CD14-positive monocyte (primary cell): ENCODE measurements at regions not wholly inside any gene's neighbourhood (a gene's known extent, or its start where the extent isn't known, plus 50 kb on each side); places are given as distances from the start of the nearest gene placed in this dataset.

Source experiments
- DNase-seq, 3 donors: peaks; one replicate each; pipeline ENCODE4 v3.0.0-alpha.2; 2011 to 2022
- H2AFZ ChIP-seq: 2 replicates; pipeline ENCODE4 v1.6.0; 2012; ENCODE audit warnings: mild to moderate bottlenecking, low read depth, low read length, inconsistent platforms; ENCODE audit not compliant: insufficient read depth, poor library complexity, severe bottlenecking
- H3K27ac ChIP-seq, 2 donors: 1 replicate in 1 of 2; 2 replicates in 1 of 2; pipeline ENCODE4 v1.5.1; 2012 to 2013; ENCODE audit warnings: low read length in 2 of 2, control low read depth in 1 of 2, inconsistent platforms in 1 of 2, low read depth in 1 of 2, mild to moderate bottlenecking in 1 of 2
- H3K27me3 ChIP-seq, 2 donors: one replicate each; pipeline versions ENCODE4 v1.6.0 to v1.6.1; 2011 to 2013; ENCODE audit warnings: low read length in 2 of 2; ENCODE audit not compliant: control insufficient read depth in 2 of 2, insufficient read depth in 2 of 2
- H3K36me3 ChIP-seq, 2 donors: replicated peaks in 1 of 2; 1 replicate in 1 of 2; 2 replicates in 1 of 2; pipeline versions ENCODE4 v1.5.1 to v1.6.1; 2012 to 2013; ENCODE audit warnings: low read length in 2 of 2, control low read depth in 1 of 2, inconsistent platforms in 1 of 2, mild to moderate bottlenecking in 1 of 2; ENCODE audit not compliant: insufficient read depth in 2 of 2, control insufficient read depth in 1 of 2
- H3K4me1 ChIP-seq, 2 donors: 1 replicate in 1 of 2; 2 replicates in 1 of 2; pipeline versions ENCODE4 v1.5.1 to v1.6.1; 2012 to 2013; ENCODE audit warnings: low read length in 2 of 2, control low read depth in 1 of 2, inconsistent platforms in 1 of 2, mild to moderate bottlenecking in 1 of 2, moderate library complexity in 1 of 2; ENCODE audit not compliant: insufficient read depth in 2 of 2, control insufficient read depth in 1 of 2
- H3K4me2 ChIP-seq: replicated peaks from 2 replicates; pipeline ENCODE3; 2012; ENCODE audit warnings: low read length, moderate library complexity, mild to moderate bottlenecking; ENCODE audit not compliant: poor library complexity, severe bottlenecking; ENCODE audit errors: extremely low read depth
- H3K4me3 ChIP-seq, 3 experiments: fragments of 200-600 bp in 1 of 3; sonication (generic) in 1 of 3; replicated peaks in 1 of 3; 1 replicate in 2 of 3; 2 replicates in 1 of 3; pipeline ENCODE4 v1.5.1; 2011 to 2013; ENCODE audit warnings: low read length in 3 of 3, mild to moderate bottlenecking in 3 of 3, control low read depth in 2 of 3, low read depth in 2 of 3, inconsistent platforms in 1 of 3, moderate library complexity in 1 of 3
- H3K79me2 ChIP-seq: 2 replicates; pipeline ENCODE4 v1.6.0; 2012; ENCODE audit warnings: mild to moderate bottlenecking, control low read depth, inconsistent platforms, low read length, moderate library complexity; ENCODE audit not compliant: insufficient read depth
- H3K9ac ChIP-seq: 2 replicates; pipeline ENCODE4 v1.6.0; 2017; ENCODE audit warnings: low read length, mild to moderate bottlenecking; ENCODE audit not compliant: insufficient read depth, poor library complexity, severe bottlenecking
- H3K9me3 ChIP-seq, 2 donors: replicated peaks in 1 of 2; 1 replicate in 1 of 2; 2 replicates in 1 of 2; pipeline versions ENCODE4 v1.5.1 to v1.6.1; 2012 to 2013; ENCODE audit warnings: low read length in 2 of 2, control low read depth in 1 of 2; ENCODE audit not compliant: control insufficient read depth in 1 of 2, insufficient read depth in 1 of 2
- H4K20me1 ChIP-seq: 2 replicates; pipeline ENCODE4 v1.6.0; 2012; ENCODE audit warnings: mild to moderate bottlenecking, low read length, control low read depth, moderate library complexity; ENCODE audit not compliant: insufficient read depth
- H3K27ac Mint-ChIP-seq, 7 donors: one replicate each; pipeline ENCODE4 v1.8.0; 2020; ENCODE audit warnings: mild to moderate bottlenecking in 7 of 7, mixed read lengths in 7 of 7, moderate library complexity in 6 of 7, inconsistent platforms in 2 of 7
- H3K27me3 Mint-ChIP-seq, 3 donors: one replicate each; pipeline ENCODE4 v1.8.0; 2021 to 2022; ENCODE audit warnings: low read depth in 3 of 3, mild to moderate bottlenecking in 3 of 3, mixed read lengths in 3 of 3, moderate library complexity in 3 of 3, inconsistent platforms in 1 of 3
- H3K36me3 Mint-ChIP-seq, 2 donors: one replicate each; pipeline ENCODE4 v1.8.0; 2020; ENCODE audit warnings: mixed read lengths in 2 of 2, inconsistent platforms in 1 of 2, mild to moderate bottlenecking in 1 of 2
- H3K4me1 Mint-ChIP-seq: one replicate; pipeline ENCODE4 v1.8.0; 2020; ENCODE audit warnings: mild to moderate bottlenecking, mixed read lengths
- H3K4me3 Mint-ChIP-seq, 2 donors: one replicate each; pipeline ENCODE4 v1.8.0; 2020; ENCODE audit warnings: mild to moderate bottlenecking in 2 of 2, mixed read lengths in 2 of 2, moderate library complexity in 1 of 2
- H3K9me3 Mint-ChIP-seq, 7 donors: one replicate each; pipeline ENCODE4 v1.8.0; 2020 to 2022; ENCODE audit warnings: mixed read lengths in 7 of 7, mild to moderate bottlenecking in 6 of 7, moderate library complexity in 6 of 7, inconsistent platforms in 2 of 7
- CTCF ChIP-seq: fragments of 200-600 bp; IDR thresholded peaks from one replicate; pipeline ENCODE4 v1.8.0; 2022; ENCODE audit warnings: antibody characterized with exemption, mild to moderate bottlenecking
- WGBS: methylation state at CpG from one replicate; pipeline ENCODE4 v1.1.5; 2013; ENCODE audit warnings: missing lambda C conversion rate; ENCODE audit not compliant: insufficient coverage; 5-methylcytosine and 5-hydroxymethylcytosine counted together
- intact Hi-C, 2 donors: fragments of 100-400 bp; cut with micrococcal nuclease; formaldehyde crosslinking; loops; one replicate each; pipeline versions ENCODE4 v1.15.0 to v1.15.1; 2023

- intact Hi-C loops: loop anchor here in 1 of 2 donors (5.0 kb wide), 1 partner anchor 533 kb away; no protein-coding TSS in a partner anchor
- no peak overlapping the region for H3K4me3 Mint-ChIP-seq
- peaks cover 0 to 3% (median 0%) of the 10 kb centered on the region in 7 donors for H3K9me3 Mint-ChIP-seq
- H3K27ac Mint-ChIP-seq: no peak overlapping the region
- peaks cover 25% of the 10 kb centered on the region for H3K4me1 Mint-ChIP-seq
- no CpG with 5 or more reads among the region's 2 CpGs for WGBS
- H3K9me3 ChIP-seq: no peaks in the 10 kb centered on the region
- H3K9ac ChIP-seq: no peak overlapping the region
- H3K4me2 ChIP-seq: no peak overlapping the region
- no peak overlapping the region for H2AFZ ChIP-seq
- H3K27ac ChIP-seq: no peak overlapping the region
- no peaks in the 10 kb centered on the region for H3K36me3 Mint-ChIP-seq
- no peak overlapping the region for H3K4me3 ChIP-seq
- H3K79me2 ChIP-seq: no peaks in the 10 kb centered on the region
- no peaks in the 10 kb centered on the region for H4K20me1 ChIP-seq
- peaks cover 0 to 33% (median 1%) of the 10 kb centered on the region in 3 donors for H3K27me3 Mint-ChIP-seq
- no peaks in the 10 kb centered on the region for H3K36me3 ChIP-seq
- no peak for DNase-seq
- peaks cover 20 to 29% of the 10 kb centered on the region in 2 donors for H3K4me1 ChIP-seq
- TF ChIP-seq CTCF: no peak
- H3K27me3 ChIP-seq: peaks cover 0 to 21% of the 10 kb centered on the region in 2 donors
Observed at GRCh38 chrX:13485167-13485566, 84.2 kb upstream of the EGFL6 start.

- Histone ChIP-seq H3K4me2 (no peak overlapping the region), H3K27ac (no peak overlapping the region), H2AFZ (no peak overlapping the region), H3K9me3 (no peaks in the 10 kb centered on the region), H3K4me3 (no peak overlapping the region), H3K9ac (no peak overlapping the region), H4K20me1 (no peaks in the 10 kb centered on the region), H3K36me3 (no peaks in the 10 kb centered on the region), H3K79me2 (no peaks in the 10 kb centered on the region), H3K4me1 (peaks cover 11 to 17% of the 10 kb centered on the region in 2 donors), H3K27me3 (peaks cover 0 to 21% of the 10 kb centered on the region in 2 donors)
- intact Hi-C loops: no loop called here
- H3K4me3 Mint-ChIP-seq: no peak overlapping the region
- peak overlapping the region in 1 of 7 donors; percentile 21 for H3K27ac Mint-ChIP-seq
- H3K36me3 Mint-ChIP-seq: no peaks in the 10 kb centered on the region
- H3K27me3 Mint-ChIP-seq: peaks cover 0 to 28% (median 1%) of the 10 kb centered on the region in 3 donors
- H3K4me1 Mint-ChIP-seq: peaks cover 13% of the 10 kb centered on the region
- no peak for DNase-seq
- peaks cover 0 to 3% (median 0%) of the 10 kb centered on the region in 7 donors for H3K9me3 Mint-ChIP-seq
- 100% methylated on average over 1 of the region's 3 CpGs for WGBS
- TF ChIP-seq CTCF: no peak
Observed at GRCh38 chrX:13483773-13484172, 85.6 kb upstream of the EGFL6 start.
